ENCODE measurements at regions not wholly inside any gene's neighbourhood (a gene's known extent, or its start where the extent isn't known, plus 50 kb on each side); places are given as distances from the start of the nearest gene placed in this dataset.

- TF ChIP-seq SUZ12 (IDR thresholded peaks at IDR 0.05; ENCODE audit: extremely low read depth, insufficient read depth, insufficient read length) = no peak
- no peak for TF ChIP-seq YY1 (IDR thresholded peaks at IDR 0.05; ENCODE audit: insufficient read depth, insufficient read length)
- TF ChIP-seq ZNF274 (IDR thresholded peaks at IDR 0.05; ENCODE audit: low read depth, low read length) = no peak
Observed at GRCh38 chr15:39447881-39448280, 133.0 kb upstream of the THBS1 start.
